MM.1S (cell line): ENCODE measurements at regions not wholly inside any gene's neighbourhood (a gene's known extent, or its start where the extent isn't known, plus 50 kb on each side); places are given as distances from the start of the nearest gene placed in this dataset.

ENCODE experiments used
- CTCF ChIP-seq: fragments of 300-600 bp; sonication (generic); IDR thresholded peaks from 2 replicates; pipeline ENCODE4 v1.5.1; 2016; ENCODE audit warnings: antibody characterized with exemption, low read length, mixed read lengths
- EZH2 ChIP-seq: fragments of 300-600 bp; sonication (generic); optimal IDR thresholded peaks from 2 replicates; pipeline ENCODE3; 2017; ENCODE audit warnings: low read depth, mild to moderate bottlenecking, antibody characterized with exemption, low read length, mixed read lengths
- EZH2phosphoT487 ChIP-seq: fragments of 300-600 bp; sonication (generic); IDR thresholded peaks from 2 replicates; pipeline ENCODE4 v1.6.1; 2018; ENCODE audit warnings: antibody characterized with exemption, low read length

GRCh38 chr5:163163858-163164257 lies 273.5 kb upstream of the CCNG1 start:
- TF ChIP-seq CTCF (no peak), EZH2 (no peak), EZH2phosphoT487 (no peak)
